ENCODE measurements at regions not wholly inside any gene's neighbourhood (a gene's known extent, or its start where the extent isn't known, plus 50 kb on each side); places are given as distances from the start of the nearest gene placed in this dataset. TPM values are rescaled to one million over a fixed set of nuclear protein-coding genes. Genes with fewer than 3 reads are reported as not detected.

GRCh38 chr4:56092540-56092939 lies 143.8 kb downstream of the CEP135 start:
- TF ChIP-seq CTCF (IDR thresholded peaks at IDR 0.05; ENCODE audit: insufficient read depth, low read depth, low read length): no peak
- ChIA-PET POLR2A (no interaction called here), CTCF (no interaction called here)
- H3K4me3 ChIP-seq (ENCODE audit: low read depth, low read length): no peak overlapping the region
- H3K36me3 ChIP-seq (ENCODE audit: control insufficient read depth, insufficient read depth, low read length): no peaks in the 10 kb centered on the region
- DNase-seq (ENCODE audit: low read depth): no peak
- H3K27me3 ChIP-seq (ENCODE audit: control insufficient read depth, insufficient read depth, low read length): no peaks in the 10 kb centered on the region

GRCh38 chr4:56086561-56086960 lies 137.8 kb downstream of the CEP135 start:
- H3K4me3 ChIP-seq (ENCODE audit: low read depth, low read length): no peak overlapping the region
- ChIA-PET CTCF (no interaction called here), POLR2A (no interaction called here)
- no peak for TF ChIP-seq CTCF (IDR thresholded peaks at IDR 0.05; ENCODE audit: insufficient read depth, low read depth, low read length)
- H3K36me3 ChIP-seq (ENCODE audit: control insufficient read depth, insufficient read depth, low read length): no peaks in the 10 kb centered on the region
- no peak for DNase-seq (ENCODE audit: low read depth)
- no peaks in the 10 kb centered on the region for H3K27me3 ChIP-seq (ENCODE audit: control insufficient read depth, insufficient read depth, low read length)

- H3K27me3 ChIP-seq (ENCODE audit: control insufficient read depth, insufficient read depth, low read length): no peaks in the 10 kb centered on the region
- no peak for TF ChIP-seq CTCF (IDR thresholded peaks at IDR 0.05; ENCODE audit: insufficient read depth, low read depth, low read length)
- DNase-seq (ENCODE audit: low read depth): no peak
- ChIA-PET POLR2A (no interaction called here), CTCF (no interaction called here)
- no peak overlapping the region for H3K4me3 ChIP-seq (ENCODE audit: low read depth, low read length)
- H3K36me3 ChIP-seq (ENCODE audit: control insufficient read depth, insufficient read depth, low read length): no peaks in the 10 kb centered on the region
These were observed 137.4 kb downstream of the CEP135 start for GRCh38 chr4:56086073-56086541.

- DNase-seq (ENCODE audit: low read depth): no peak
- no peak overlapping the region for H3K4me3 ChIP-seq (ENCODE audit: low read depth, low read length)
- TF ChIP-seq CTCF (IDR thresholded peaks at IDR 0.05; ENCODE audit: insufficient read depth, low read depth, low read length): no peak
- CTCF ChIA-PET: interaction anchor here (0.5 kb wide), 1 partner anchor 1652 kb away, joined by 3 read pairs; no protein-coding TSS in a partner anchor
- POLR2A ChIA-PET: no interaction called here
- H3K27me3 ChIP-seq (ENCODE audit: control insufficient read depth, insufficient read depth, low read length): no peaks in the 10 kb centered on the region
- no peaks in the 10 kb centered on the region for H3K36me3 ChIP-seq (ENCODE audit: control insufficient read depth, insufficient read depth, low read length)
These were observed 136.5 kb downstream of the CEP135 start for GRCh38 chr4:56085275-56085674.

- no peak for DNase-seq (ENCODE audit: low read depth)
- H3K4me3 ChIP-seq (ENCODE audit: low read depth, low read length): no peak overlapping the region
- no peaks in the 10 kb centered on the region for H3K27me3 ChIP-seq (ENCODE audit: control insufficient read depth, insufficient read depth, low read length)
- no peaks in the 10 kb centered on the region for H3K36me3 ChIP-seq (ENCODE audit: control insufficient read depth, insufficient read depth, low read length)
- ChIA-PET POLR2A (no interaction called here), CTCF (interaction anchor here (0.5 to 0.7 kb wide), 2 partner anchors 104 to 1653 kb away, joined by 3 to 5 read pairs; no protein-coding TSS in a partner anchor)
- TF ChIP-seq CTCF (IDR thresholded peaks at IDR 0.05; ENCODE audit: insufficient read depth, low read depth, low read length): no peak
These were observed 136.1 kb downstream of the CEP135 start for GRCh38 chr4:56084851-56085250.

Small RNA genes in the stretch of these regions (small RNA-seq; reads per million reads assigned to genes)
- gene RNA5SP161 (ENCODE audit: insufficient read length, low read depth, low replicate concordance): not detected

All from BJ (cell line).